RKO (cell line): ENCODE measurements at regions not wholly inside any gene's neighbourhood (a gene's known extent, or its start where the extent isn't known, plus 50 kb on each side); places are given as distances from the start of the nearest gene placed in this dataset.

Experiments used
- DNase-seq: peaks from one replicate; pipeline ENCODE4 v3.0.0-alpha.2; 2016; ENCODE audit warnings: low spot score

DNA sequence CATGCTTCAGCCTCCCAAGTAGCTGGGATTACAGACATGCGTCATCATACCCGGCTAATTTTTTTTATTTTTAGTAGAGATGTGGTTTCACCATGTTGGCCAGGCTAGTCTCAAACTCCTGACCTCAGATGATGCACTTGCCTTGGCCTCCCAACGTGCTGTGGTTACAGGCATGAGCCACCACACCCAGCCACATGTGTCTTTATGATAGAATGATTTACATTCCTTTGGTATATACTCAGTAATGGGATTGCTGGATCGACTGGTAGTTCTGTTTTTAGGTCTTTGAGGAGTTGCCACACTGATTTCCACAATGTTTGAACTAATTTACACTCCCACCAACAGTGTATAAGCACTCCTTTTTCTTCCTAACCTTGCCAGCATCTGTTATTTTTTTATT, 276.2 kb downstream of the METTL15 start:
- no peak for DNase-seq

DNA sequence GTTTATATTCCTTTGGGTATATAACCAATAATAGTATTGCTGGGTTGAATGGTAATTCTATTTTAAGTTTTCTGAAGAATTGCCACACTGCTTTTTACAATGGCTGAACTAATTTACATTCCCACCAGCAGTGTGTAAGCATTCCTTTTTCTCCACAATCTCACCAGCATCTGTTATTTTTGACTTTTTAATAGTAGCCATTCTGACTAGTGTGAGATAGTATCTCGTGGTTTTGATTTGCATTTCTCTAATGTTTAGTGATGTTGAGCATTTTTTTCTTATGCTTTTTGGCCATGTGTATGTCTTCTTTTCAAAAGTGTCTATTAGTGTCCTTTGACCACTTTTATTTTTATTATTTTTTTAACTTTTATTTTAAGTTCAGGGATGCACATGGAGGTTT, 275.3 kb downstream of the METTL15 start:
- DNase-seq: no peak
